Non-pigmented ciliary epithelial cell (primary cell): ENCODE measurements at regions not wholly inside any gene's neighbourhood (a gene's known extent, or its start where the extent isn't known, plus 50 kb on each side); places are given as distances from the start of the nearest gene placed in this dataset.
"Not testable (repeated sequence)": the region's sequence is repeated elsewhere in the genome, so short reads cannot be mapped to it uniquely, and the experiment has no call there.

Experiments
- DNase-seq: peaks from one replicate; pipeline ENCODE4 v3.0.0-alpha.2; 2010; ENCODE audit warnings: low read depth

DNA sequence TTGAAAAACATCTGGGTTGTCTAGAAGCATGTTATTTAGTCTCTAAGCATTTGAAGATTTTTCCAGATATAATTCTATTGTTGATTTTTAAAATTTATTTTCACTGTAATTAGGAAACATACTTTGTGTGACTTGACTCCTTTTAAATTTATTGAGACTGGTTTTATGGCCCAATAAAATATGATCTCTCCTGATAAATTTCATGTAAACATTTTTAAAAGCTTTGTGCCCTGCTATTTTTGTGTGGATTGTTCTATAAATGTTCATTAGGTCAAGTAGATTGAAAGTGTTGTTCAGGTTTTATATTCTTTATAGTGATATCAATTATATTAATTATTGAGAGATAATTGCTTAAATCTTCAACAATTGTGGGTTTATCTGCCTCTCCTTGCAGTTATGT, 105.4 kb downstream of the RFX6 start:
- DNase-seq = no peak

DNA sequence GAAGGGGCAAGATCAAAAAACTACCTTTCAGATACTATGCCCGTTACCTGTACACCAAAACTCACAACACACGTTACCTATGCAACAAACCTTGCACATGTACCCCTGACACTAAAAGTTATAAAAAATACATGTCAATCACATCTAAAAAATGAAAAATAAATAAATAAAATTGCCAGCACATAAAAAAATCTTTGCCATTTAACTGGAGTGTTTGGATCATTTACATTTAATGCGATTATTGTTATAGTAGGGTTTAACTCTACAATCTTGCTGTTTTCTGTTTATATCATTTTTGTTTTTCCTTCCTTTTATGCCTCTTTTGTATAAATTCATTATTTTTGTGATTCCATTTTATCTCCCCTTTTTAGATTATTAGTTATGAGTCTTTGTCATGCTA, 106.3 kb downstream of the RFX6 start:
- no peak for DNase-seq

DNA sequence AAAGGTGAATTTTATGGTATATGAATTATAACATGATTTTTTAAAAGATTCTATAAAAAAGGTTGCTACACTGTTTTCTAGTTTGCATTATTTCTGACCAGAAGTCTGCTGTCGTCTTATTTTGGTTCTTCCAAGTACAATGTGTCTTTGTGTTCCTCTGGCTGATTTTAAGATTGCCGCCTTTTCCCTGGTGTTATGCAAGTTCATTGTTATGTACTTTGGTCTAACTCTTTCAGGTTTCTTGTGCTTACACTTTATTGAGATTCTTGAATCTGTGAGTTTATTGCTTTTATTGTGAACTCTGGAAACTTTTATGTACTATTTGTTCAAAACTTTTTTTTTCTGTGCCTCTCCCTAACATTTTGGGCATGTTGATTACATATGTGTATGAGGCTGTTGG, 109.8 kb downstream of the RFX6 start:
- no peak for DNase-seq

DNA sequence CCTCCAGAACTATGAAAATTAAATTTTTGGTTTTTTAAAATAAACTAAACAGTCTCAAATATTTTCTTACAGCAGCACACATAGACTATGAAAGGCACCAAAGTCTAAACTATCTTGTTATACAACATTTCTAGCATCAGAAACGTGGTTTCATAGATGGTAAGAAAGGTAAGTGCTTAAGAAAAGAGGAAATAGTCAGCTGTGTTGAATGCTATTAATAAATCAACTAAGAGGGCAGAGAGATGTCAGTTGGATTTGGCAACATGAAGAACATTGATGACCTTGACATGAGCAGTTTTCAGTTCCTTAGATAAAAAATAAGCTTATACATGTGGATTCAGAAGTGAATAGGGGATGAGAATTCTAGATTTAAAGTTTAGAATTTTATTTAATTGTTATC, 113.6 kb downstream of the RFX6 start:
- no peak for DNase-seq

DNA sequence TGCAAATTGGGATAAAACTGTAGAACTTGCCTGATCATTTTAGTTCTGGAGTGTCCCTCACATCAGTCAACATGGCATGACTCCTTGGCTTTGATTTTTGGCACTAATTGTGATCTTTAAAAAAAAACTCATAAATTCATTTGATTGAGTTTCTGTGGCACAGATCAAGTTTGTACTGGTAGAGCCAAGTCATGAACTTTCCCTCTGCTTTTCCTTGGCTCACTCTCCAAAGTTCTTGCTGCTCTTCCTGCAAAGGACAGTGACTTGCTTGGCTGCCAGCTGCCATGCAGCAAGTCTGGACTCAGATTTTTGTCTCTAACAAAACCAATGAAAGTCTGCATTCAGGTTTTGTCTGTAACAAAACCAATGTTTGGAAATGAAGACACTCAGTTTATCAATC, 115.5 kb downstream of the RFX6 start:
- DNase-seq = no peak

DNA sequence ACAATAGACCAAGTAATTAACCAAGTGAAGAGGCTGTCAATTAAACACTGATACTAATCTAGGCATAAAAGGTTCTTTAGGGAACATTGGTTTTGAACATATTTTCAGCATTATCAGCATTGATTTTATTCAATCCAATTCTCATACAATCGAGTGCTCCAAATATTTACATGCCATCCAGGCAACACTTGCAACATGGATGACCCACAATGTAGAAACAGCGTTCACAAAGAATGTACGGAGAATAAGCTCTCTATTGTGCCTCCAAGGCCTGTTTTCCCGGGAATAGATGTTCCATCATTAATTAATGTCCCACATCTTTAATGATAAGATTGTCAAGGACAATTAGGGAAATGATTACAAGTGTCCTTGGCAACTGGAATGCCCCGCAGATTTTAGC, 117.4 kb downstream of the RFX6 start:
- DNase-seq = no peak

DNA sequence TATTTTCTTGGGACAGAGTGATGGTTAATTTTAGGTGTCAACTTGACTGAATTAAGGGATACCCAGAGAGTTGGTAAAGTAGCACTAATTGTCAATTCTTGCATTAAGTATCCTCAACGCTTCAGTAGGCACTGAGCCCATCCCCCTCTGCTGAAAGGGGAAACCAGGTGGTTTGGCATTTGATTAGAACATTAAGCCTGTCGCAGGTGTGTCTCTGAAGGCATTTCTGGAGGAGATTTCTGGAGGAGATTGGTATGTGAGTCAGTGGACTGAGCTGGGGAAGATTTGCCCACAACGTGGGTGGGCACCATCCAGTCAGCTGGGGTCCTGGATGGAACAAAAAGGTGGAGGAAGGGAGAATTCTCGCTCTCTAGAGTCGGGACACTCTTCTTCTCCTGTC, 119.8 kb downstream of the RFX6 start:
- no peak for DNase-seq

DNA sequence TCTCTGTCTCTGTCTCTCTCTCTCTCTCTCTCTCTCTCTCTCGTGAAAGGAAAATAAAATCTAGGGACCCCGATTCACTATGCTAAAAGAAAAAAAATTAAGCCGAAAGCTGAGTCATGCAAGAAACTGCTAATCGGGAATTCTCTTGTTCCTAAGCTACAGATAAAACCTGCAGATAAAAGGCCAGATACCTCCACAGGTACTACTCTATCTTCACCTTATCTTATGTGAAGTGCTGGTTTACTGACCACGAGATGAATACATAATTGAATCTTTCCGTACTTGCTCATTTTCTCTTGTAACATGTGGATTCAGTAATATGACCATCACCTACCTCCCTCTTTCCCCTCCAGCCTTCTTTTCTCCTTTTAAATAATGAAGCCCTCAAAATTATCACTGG, 120.5 kb downstream of the RFX6 start:
- no peak for DNase-seq

DNA sequence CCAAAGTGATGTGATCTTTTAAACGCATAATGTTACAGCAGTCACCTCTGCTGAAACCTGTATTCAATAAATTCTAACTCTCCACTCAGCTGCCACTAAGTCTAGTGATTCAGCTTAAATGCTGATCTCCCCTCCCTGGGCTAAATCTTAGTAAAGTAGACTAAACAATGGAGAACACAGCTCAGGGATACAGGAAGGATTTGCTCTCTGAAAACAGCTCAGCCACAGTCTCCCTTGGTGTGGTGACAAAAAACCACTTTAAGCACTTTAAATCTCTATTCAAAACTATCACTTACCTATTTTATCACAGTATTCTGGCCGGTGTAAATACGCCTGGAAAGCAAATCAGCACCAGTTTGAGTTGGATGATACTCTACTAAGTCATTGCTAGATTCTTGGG, 130.6 kb downstream of the RFX6 start:
- DNase-seq = no peak

DNA sequence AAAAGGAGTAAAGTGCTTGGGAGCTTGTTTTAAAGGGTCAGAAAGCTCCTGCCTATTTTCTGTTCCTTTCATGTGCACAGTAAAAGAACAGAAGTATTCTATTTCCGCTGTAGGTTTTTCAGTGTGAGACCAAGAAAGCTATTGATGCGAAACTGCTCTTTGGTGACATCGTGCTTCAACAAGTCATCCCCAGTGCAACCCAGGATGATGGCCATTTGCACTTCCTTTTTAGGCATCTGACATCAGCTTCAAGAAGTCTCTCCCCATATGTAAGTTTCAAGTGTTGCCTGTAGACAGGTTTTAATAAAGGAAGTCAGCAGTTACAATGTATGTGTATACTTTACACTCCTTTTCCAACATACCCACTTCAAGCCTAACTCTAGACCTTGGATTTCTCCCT, 131.6 kb downstream of the RFX6 start:
- no peak for DNase-seq

DNA sequence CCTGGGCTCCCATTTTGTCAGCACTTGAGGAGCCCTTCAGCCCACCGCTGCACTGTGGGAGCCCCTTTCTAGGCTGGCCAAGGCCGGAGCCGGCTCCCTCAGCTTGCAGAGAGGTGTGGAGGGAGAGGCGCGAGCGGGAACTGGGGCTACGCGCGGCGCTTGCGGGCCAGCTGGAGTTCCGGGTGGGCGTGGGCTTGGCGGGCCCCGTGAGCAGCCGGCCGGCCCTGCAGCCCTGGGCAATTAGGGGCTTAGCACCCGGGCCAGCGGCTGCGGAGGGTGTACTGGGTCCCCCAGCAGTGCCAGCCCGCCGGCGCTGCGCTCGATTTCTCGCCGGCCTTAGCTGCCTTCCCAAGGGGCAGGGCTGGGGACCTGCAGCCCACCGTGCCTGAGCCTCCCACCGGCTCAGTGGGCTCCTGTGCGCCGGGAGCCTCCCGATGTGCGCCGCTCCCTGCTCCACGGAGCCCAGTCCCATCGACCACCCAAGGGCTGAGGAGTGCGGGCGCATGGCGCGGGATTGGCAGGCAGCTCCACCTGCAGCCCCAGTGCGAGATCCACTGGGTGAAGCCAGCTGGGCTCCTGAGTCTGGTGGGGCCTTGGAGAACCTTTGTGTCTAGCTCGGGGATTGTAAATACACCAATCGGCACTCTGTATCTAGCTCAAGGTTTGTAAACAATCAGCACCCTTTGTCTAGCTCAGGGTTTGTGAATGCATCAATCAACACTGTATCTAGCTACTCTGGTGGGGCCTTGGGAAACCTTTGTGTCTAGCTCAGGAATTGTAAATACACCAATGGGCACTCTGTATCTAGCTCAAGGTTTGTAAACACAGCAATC, 137.8 kb downstream of the RFX6 start:
- not testable (repeated sequence) for DNase-seq

DNA sequence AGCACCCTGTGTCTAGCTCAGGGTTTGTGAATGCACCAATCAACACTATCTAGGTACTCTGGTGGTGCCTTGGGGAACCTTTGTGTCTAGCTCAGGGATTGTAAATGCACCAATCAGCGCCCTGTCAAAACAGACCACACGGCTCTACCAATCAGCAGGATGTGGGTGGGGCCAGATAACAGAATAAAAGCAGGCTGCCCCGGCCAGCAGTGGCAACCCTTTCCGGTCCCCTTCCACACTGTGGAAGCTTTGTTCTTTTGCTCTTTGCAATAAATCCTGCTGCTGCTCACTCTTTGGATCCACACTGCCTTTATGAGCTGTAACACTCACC, 138.4 kb downstream of the RFX6 start:
- DNase-seq = not testable (repeated sequence)

DNA sequence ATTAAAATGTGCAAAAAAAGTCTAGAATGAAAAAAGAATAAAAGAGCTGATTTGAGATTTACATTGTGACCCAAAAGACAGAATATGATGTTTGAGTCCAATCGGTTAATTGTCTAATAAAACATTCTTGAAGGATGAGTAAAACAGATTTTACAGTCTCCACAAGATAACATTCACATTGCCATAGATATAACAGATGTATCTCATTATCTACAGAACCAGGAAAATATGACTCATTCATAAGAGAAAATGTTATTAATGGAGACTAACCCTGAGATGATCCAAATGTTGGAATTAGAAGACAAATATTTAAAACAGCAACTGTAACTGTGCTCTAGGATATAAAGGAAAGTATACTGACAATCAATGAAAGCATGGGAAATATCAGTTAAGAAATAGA, 141.7 kb downstream of the RFX6 start:
- DNase-seq = peak; percentile 4

DNA sequence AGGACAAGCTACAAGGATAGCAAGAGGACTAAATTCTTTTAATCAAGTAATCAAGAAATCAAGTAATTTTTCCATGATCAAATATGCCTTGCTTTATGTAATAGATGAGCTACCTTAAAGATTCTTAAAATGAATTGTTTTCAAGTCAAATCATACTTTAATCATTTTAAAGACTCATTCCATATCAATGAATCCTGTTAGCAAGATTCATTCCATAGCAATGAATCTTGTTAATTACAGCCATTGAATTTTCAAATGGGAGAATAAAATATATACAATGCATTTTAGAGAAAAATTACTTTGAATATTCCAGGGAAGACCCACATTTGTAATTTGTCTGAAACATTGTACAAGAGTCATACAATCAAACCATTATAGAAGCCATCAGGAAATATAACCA, 145.7 kb downstream of the RFX6 start:
- DNase-seq = no peak

DNA sequence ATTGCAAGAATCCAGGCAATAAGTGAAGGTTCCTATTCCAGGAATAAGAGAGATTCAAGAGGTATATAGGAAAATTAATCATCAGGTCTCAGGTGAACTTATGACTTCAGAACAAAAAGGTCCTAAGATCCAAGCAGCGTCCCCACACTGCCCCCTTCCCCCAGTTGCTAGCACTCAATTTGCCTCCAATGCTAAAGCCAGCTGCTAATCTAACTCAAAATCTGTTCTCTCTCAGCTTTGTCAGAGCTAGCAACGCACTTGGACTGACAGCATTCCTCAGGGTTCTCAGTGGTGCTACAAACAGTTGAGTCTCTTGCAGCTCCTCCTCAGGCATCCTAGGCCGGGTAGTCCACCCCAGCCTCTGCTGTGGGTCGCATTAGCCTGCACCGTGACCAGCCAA, 148.3 kb downstream of the RFX6 start:
- DNase-seq = no peak

DNA sequence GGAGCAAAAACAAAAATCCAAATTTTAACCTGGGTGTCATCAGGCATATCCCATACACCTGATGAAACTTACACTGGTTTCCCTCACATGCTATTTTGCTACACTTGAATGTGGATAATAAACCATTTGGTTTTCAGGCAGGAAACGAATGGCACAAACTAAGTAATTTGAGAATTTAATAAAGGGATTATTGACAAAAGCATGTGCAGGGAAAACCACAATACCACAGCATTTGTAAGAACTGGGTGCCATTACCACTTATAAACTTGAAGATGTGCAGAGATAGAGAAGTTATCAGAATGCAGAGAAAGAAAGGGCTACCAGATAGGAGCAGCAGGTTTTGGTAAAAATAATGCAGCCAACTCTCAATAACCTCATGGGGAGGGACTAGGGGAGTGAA, 151.2 kb downstream of the RFX6 start:
- no peak for DNase-seq

DNA sequence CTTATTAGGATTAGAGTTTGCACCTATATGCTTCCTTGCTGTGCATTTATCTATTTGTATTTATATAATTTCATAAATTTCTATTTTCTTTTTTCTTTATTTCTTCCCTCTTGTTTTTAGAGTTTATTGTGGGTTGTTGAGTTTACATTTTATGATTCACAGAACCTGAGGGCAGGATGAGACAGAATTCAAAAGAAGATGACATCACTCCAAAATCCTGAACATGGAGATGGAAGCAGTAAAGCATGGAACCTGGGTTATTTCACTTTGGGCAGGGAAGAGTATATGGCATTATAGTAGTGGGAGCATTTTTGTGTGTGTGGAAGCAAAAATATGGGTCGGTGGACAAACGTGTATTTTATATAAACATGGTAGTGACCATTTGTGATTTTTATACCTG, 157.5 kb downstream of the RFX6 start:
- DNase-seq = no peak

DNA sequence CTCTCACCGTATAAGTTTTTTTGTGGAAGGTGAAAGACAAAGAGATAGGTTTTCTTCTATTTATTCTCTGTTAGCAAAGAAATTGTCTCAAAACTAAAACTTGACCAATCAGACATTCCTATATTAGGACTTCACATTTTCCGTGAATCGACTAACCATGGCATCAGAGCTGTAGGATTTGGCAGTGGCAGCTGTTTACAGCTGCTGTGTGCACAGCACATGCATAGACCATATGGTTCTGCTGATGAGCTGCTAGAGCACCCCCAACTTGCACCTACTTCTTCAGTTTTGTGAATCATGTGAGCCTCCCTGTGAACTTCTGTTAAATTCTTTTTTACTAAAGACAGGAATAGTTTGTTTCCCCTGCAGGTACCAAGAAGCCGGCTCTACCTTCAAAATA, 157.9 kb downstream of the RFX6 start:
- DNase-seq = no peak

DNA sequence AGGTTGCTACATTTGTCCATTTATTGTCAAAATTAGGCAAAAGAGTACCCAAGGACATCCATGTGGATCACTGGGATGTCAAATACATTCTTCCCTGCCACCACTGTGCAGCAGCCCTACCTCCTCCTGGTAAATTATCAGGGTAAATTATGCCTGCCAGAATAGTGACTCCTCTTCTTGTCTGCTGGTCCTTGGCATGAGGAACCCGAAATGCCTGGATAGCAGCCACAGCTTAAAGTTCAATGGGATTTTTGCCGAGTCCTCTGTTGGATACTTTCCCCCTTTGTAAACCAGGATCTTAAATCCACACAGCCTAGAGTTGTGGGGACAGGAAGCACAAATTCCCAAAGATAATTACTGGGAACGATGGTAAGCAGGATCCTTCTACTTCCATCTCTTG, 173.3 kb downstream of the RFX6 start:
- DNase-seq = no peak

DNA sequence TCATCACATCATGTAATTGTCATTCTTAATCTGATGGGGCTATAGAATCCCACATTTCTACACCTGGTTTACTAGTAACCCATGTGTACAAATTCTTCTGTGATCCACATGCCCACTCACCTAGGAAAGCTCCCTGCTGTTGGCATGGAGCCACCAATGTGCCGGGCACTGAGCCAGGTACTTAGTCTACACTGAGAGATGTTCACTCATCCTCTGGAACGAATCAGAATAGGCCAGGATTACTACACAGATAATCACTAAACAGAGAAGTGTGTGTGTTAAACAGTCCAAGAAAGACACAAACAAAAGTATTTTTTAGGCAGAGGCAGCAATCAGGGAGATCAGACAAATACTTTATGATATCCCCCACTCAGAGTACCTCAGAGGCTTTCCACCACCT, 193.2 kb upstream of the VGLL2 start:
- no peak for DNase-seq

DNA sequence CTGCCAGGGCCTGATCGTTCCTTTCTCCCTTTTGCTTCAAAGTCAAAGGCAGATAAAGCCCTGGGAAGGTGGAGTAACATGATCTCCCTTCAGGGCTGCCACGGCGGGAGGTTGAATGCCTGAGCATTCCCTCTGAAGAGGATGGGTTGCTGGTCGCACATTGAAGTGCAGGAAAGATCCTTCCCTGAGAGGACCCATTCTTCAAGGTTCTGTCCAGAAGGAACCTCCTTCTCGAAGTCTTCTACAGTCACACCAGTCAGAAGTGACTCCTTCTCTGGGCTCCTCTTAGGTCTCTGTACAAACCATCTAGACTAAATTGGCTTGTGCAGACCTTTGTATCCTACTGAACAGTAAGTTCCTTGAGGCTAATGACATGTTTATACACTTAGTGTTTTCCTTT, 192.6 kb upstream of the VGLL2 start:
- no peak for DNase-seq

DNA sequence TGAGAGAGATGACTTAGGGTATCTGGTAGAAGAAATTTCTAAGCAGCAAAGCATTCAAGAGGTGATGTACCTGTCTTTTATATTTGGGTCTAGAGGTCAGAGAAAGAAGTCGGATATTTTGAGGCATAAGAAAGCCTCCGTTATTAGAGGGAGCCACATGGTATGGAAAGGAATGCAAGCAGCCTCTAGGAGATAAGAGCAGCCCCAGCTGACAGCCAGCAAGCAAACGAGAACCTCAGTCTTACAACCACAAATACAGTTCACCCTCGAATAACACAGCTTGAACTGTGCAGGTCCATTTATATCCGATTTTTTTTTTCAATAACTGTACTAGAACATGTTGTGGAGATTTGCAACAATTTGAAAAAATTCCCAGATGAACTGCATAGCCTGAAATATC, 190.7 kb upstream of the VGLL2 start:
- DNase-seq = no peak

DNA sequence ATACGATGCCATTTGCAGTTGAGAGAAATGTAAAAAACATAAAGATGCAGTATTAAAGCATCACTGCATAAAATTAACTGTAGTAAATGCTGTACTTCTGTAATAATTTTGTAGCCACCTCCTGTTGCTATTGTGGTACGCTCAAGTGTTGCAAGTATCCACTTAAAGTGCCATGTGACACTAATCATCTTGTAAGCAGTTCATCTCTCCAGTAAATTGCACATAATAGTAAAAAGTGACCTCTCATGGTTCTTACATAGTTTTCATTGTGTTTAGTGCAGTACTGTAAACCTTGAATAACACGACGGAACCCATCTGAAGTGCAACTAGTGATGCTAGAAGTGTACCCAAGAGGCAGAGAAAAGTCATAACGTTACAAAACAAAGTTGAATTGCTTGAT, 190.1 kb upstream of the VGLL2 start:
- DNase-seq = no peak

DNA sequence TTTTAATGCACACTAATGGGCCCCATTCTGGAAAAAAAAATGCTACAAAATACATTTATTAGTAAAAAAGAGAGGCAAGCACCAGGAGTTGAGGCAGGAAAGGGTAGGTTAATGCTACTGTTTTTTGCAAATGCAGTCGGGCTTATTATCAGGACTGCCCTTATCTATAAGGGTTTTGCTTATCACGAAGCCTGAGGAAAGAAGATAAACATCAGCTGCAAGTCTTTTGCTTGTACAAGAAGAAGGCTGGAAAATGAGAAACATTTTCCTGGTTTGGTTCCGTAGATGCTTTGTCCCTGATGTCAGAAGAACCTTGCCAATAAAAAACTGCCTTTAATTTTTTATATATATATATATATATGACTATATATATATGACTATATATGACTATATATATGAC, 189.3 kb upstream of the VGLL2 start:
- no peak for DNase-seq

DNA sequence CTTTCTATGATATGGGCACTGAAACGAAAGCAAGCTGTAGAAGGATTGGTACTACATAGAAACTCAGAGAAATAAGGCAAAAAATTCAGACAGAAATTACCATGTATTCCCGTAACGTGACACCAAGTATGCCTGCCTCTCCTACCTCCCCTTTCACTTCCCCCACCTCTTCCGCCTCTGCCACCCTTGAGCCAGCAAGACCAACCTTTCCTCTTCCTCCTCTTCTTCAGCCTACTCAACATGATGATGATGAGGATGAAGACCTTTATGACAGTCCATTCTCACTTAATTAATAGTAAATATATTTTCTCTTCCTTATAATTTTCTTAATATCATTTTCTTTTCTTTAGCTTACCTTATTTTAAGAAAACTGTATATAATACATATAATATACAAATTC, 188.1 kb upstream of the VGLL2 start:
- DNase-seq = no peak
